GM19351 (cell line): ENCODE measurements at regions not wholly inside any gene's neighbourhood (a gene's known extent, or its start where the extent isn't known, plus 50 kb on each side); places are given as distances from the start of the nearest gene placed in this dataset.
A peak's percentile ranks its signal among the peaks of the same experiment; 100 is the strongest.

ENCODE experiments used
- ATAC-seq: cut with Tn5 transposase; IDR thresholded peaks from one replicate; pipeline ENCODE4 v1.9.1; 2021; ENCODE audit warnings: mild to moderate bottlenecking, moderate library complexity; ENCODE audit not compliant: unreplicated experiment

DNA sequence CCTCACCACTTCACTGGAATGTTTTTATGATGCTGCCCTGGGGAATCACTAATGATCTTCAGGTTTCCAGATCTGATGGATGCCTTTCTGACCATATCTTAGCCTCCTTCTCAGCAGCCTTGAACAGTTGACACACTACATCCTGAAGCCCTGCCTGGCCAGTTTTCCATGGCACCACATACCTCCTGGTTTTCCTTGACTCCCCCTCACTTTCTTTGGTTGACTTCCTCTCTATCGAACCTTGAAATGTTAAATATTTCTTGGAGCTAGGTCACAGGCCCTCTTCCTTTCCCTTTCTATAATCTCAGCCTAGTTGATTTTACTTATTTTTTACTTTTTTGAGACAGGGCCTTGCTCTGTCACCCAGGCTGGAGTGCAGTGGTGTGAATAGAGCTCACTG lies 108.8 kb upstream of the CDK1 start:
- no peak for ATAC-seq

DNA sequence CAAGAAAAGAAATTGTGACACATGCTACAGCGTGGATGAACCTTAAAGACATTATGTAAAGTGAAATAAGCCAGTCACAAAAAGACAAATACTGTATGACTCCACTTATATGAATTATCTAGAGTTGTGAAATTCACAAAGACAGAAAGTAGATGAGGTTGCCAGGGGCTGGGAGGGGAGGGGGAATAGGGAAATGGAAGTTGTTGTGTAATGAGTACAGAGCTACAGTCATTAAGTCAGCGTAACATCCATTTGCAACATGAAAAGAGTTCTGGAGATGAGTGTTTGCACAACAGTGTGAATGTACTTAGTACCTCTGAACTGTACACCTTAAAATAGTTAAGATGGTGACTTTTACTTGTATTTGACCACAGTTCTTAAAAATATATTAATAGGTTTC lies 112.1 kb upstream of the CDK1 start:
- no peak for ATAC-seq

DNA sequence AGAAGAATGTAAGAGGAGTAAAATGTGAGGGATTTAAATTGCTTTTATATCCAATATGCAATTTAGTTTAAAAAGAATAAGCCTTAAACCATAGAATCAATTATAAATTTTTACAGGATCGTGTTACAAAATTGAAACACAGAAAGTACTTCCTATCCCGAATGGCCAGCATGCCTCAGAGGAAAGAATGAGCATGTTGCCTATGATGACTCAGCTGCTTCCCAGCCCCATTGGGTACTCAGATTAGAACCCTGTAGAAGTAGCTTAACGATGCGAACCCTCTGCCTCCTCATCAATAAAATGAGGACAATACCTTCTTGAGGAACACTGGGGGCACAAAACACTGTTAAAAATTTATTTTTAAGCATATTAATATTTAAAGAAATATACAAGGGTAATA lies 113.4 kb upstream of the CDK1 start:
- no peak for ATAC-seq

GRCh38 chr10:60663850-60664249 lies 114.4 kb upstream of the CDK1 start:
- no peak for ATAC-seq

DNA sequence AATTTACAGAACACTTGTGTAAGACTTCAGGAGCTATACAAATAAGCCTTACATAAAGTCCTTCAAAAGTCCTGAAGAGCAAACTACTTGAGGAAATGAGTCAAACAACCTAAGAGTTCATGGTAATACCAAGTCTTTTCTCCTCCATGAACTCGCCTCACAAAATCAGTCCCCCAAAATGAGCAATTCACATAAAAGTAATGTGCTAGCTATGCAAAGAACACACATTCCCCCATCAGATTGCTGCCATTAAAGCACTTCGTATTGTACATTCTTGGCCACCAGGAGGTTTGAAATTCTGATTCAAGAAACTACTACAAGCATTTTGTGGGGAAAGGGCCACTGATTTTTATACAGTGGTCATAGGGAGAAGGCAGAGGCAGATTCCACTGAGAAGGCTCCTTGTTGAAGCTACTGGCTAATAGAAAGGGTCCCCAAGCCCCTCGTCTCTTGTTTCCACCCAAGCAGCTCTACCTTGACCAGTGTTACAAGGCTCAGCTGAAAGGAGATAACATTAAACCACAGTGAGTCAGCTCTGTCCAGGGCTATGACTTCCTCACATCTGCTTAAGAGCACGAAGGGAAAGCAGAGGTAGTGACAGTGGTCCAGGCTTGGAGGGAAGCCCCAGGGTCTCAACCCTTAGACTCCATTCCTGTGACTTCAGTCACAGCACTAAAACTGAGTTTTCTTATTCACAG lies 115.2 kb upstream of the CDK1 start:
- no peak for ATAC-seq

GRCh38 chr10:60661637-60662036 lies 116.6 kb upstream of the CDK1 start:
- ATAC-seq = no peak

GRCh38 chr10:60660625-60661024 lies 117.7 kb upstream of the CDK1 start:
- no peak for ATAC-seq

DNA sequence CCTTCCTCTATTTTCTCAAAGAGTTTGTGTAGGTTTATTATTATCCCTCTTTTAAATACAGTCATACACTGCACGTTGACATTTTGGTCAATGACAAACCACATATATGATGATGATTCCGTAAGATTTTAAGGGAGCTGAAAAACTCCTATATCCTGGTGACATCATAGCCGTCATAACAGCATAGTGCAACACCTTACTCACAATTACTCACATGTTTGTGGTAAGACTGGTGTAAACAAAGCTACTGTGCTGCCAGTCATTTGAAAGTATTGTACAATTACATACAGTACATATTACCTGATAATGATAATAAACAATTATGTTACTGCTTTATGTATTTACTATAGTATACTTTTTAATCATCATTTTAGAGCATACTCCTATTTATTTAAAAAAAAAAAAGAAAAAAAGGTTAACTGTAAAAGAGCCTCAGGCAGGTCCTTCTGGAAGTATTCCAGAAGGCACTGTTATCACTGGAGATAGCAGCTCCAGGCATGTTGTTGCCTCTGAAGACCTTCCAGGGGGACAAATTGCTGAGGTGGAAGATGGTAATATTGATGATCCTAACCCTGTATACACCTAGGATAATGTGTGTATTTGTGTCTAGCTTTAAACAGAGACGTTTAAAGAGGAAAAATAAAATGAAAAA lies 123.3 kb upstream of the CDK1 start:
- no peak for ATAC-seq

- ATAC-seq = peak; percentile 93
These were observed 125.7 kb upstream of the CDK1 start for GRCh38 chr10:60652628-60653027.

DNA sequence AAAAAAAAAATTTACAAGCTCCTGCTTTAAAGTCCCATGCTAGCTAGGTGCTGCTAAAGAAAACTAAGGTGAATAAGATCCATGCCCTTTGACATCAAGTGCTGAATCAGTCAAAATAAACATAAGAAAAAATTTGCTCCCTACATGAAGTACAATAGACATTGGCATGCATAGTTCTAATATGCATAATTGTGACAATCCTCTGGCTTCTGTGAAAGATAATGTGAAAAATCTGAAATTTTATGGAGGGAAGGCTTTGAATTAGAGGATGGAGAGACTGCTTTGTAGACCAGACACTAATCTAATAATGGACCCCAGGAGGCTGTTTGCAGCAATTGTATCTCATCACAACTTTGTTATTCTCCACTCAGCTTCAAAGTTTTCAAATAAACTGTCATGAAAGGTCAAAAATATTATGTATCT lies 127.9 kb upstream of the CDK1 start:
- ATAC-seq = no peak

DNA sequence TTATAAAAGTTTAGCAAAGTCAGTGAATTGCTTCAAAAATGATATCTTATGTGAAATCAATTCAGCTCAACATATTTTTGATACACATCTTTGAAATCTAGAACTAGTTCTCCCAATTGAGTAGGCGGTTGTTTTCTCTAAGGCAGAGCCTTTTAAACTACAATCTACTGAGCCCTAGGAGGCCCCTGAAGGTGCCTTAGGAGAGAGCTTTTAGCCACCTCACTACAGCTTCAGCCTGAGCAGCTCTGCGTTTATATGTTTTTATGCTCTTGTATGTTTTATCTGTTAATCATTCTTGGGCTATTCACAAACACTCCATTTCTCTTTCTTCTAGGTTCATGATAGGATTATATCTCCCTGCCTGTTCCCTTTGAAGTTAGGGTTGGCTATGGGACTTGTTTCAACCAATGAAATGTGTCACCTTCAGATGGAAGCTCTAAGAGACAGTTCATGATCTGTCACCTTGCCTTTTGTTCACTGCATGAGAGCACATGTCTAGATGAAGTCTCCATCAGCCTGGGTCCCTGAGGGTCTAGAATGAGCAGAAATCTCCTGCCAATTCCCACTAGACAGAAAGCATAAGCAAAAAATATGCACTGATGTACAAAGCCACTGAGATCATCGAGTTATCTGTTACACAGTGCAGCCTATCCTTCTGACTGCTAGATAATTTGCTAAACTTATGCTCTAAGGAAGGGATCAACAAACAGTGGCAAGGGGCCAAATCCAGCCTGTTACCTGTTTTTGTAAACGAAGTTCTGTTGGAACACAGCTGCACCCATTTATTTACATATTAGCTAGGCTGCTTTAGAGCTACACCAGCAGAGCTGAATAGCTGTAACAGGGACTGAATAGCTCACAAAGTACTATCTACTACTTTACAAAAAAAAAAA lies 128.5 kb upstream of the CDK1 start:
- no peak for ATAC-seq

DNA sequence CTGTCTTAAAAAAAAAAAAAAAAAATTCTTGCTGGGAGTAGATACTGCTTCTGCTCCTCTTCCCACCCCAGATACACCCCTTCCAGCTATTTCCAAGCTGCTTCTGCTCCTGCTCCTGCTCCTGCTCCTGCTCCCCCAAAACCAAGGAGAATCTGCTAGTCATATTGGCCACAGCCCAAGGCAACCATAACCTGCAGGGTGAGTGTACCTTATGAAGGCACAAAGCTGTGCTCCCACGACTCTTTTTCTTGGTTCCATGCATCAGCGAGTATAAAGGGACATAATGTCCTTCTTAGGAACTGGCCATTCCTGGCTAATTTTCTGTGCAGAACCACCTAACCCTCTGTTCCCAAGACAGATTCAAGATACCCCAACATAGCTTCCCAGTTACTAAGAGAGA lies 129.5 kb upstream of the CDK1 start:
- no peak for ATAC-seq

GRCh38 chr10:60646966-60647796 lies 131.1 kb upstream of the CDK1 start:
- peak; percentile 76 for ATAC-seq

GRCh38 chr10:60645980-60646379 lies 132.3 kb upstream of the CDK1 start:
- no peak for ATAC-seq

DNA sequence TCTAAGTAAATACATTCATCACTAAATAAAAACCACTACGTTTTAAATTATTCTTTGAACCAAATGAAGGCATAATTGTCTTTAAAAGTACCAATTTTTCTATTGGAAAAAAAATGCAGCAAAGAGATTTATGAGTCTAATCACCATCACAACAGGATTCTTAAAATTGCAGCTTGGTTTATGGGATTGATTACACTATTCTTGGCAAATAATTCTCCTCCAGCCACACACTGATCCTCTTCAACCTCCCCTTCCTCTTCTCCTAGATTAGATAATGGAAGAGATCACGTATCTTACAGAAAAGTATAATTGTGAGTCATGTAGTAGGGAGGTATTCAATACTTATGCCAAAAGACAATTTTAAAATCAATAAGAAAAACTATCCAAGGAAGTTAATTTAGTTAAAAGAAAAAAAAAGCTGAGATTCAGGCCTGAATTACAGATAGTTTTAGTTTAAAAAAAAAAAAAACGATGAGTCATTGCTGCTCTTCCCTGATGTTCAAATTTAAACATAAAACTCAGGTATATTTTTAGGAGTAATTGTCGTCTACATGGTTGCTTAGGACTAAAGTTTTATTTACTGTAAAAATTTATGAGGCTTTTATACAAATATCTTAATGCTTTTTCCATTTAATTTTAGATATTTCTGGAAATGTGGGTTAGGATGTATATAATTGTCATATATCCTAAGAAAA lies 133.7 kb upstream of the CDK1 start:
- no peak for ATAC-seq

DNA sequence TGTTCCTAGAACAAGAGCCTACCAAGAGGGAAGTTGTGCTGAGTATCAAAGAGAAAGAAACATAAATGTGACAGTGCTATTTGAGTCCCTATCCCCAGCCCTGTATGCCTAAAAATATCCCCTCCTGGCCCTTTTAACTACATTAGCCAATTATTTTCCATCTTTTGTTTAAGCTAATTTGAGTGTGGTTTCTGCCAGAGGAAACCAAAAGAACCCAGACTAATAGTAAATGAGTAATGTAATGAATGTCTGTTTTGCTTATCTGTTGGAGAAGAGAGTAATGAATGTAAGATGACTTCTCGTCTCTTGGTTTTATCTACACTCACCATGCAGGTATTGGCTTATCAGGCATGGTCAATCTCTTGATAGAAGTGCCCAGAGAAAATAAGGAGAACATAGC lies 134.4 kb upstream of the CDK1 start:
- ATAC-seq = no peak

- ATAC-seq = no peak
These were observed 148.9 kb upstream of the CDK1 start for GRCh38 chr10:60629332-60629731.

GRCh38 chr10:60627778-60628748 lies 150.2 kb upstream of the CDK1 start:
- ATAC-seq = no peak

DNA sequence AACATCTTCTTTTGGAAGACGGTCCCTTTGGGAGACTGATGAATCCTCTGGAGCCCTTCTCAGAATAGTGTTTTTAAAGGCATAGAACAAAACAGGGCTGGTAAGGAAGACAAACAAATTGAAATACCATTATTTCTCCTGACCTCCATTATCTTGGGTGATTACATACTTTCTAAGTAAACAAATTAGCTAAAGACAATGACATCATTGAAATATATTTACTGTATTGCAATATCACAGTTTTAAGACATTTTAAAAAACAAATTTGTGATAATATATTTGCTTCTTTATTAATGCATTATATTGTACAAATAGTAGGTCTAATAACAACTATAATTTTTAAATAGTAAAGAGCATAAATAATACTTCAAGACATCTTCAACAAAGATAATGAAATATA lies 152.2 kb upstream of the CDK1 start:
- ATAC-seq = no peak
